HL-60 (cell line): ENCODE measurements at regions not wholly inside any gene's neighbourhood (a gene's known extent, or its start where the extent isn't known, plus 50 kb on each side); places are given as distances from the start of the nearest gene placed in this dataset.

Experiments
- CTCF ChIP-seq: IDR thresholded peaks from one replicate; pipeline ENCODE4 v1.5.1; 2011; ENCODE audit warnings: low read length, control low read depth, inconsistent platforms; ENCODE audit not compliant: insufficient read depth
- POLR2AphosphoS5 ChIP-seq: IDR thresholded peaks from 2 replicates; pipeline ENCODE4 v1.6.1; 2012; ENCODE audit warnings: low read depth

GRCh38 chr2:100722125-100722524 is 97.8 kb upstream of the NPAS2 start:
- no peak for TF ChIP-seq CTCF
- no peak for TF ChIP-seq POLR2AphosphoS5
